Activated CD4-positive, alpha-beta T cell treated with anti-CD3 and anti-CD28 coated beads, Interleukin-2, amount 10 ng/mL, durations not matched to agents 24 days and 14 days (primary cell): ENCODE measurements at regions not wholly inside any gene's neighbourhood (a gene's known extent, or its start where the extent isn't known, plus 50 kb on each side); places are given as distances from the start of the nearest gene placed in this dataset.

Experiments
- DNase-seq: peaks from one replicate; pipeline ENCODE4 v3.0.0; 2022
- H3K27ac Mint-ChIP-seq: one replicate; pipeline ENCODE4 v1.8.0; 2022; ENCODE audit warnings: mild to moderate bottlenecking, mixed read lengths
- H3K27me3 Mint-ChIP-seq: one replicate; pipeline ENCODE4 v1.8.0; 2022; ENCODE audit warnings: mixed read lengths
- H3K36me3 Mint-ChIP-seq: one replicate; pipeline ENCODE4 v1.8.0; 2022; ENCODE audit warnings: low read depth, mild to moderate bottlenecking, mixed read lengths
- H3K4me1 Mint-ChIP-seq: one replicate; pipeline ENCODE4 v1.8.0; 2021; ENCODE audit warnings: mixed read lengths
- H3K4me3 Mint-ChIP-seq: one replicate; pipeline ENCODE4 v1.8.0; 2022; ENCODE audit warnings: mild to moderate bottlenecking, moderate library complexity, mixed read lengths
- H3K9me3 Mint-ChIP-seq: one replicate; pipeline ENCODE4 v1.8.0; 2021; ENCODE audit warnings: mixed read lengths
- intact Hi-C: fragments of 100-400 bp; cut with micrococcal nuclease; formaldehyde crosslinking; loops from one replicate; pipeline ENCODE4 v1.15.1; 2023

GRCh38 chr12:23186950-23187349 is 562.0 kb downstream of the ETNK1 start:
- intact Hi-C loops: no loop called here
- Mint-ChIP-seq H3K27me3 (no peaks in the 10 kb centered on the region), H3K4me3 (no peak overlapping the region), H3K4me1 (no peaks in the 10 kb centered on the region), H3K9me3 (no peaks in the 10 kb centered on the region), H3K27ac (no peak overlapping the region), H3K36me3 (no peaks in the 10 kb centered on the region)
- no peak for DNase-seq

GRCh38 chr12:23193552-23193951 is 568.6 kb downstream of the ETNK1 start:
- no peak for DNase-seq
- H3K36me3 Mint-ChIP-seq: no peaks in the 10 kb centered on the region
- H3K4me3 Mint-ChIP-seq: no peak overlapping the region
- H3K27ac Mint-ChIP-seq: no peak overlapping the region
- H3K4me1 Mint-ChIP-seq: no peaks in the 10 kb centered on the region
- no peaks in the 10 kb centered on the region for H3K9me3 Mint-ChIP-seq
- H3K27me3 Mint-ChIP-seq: no peaks in the 10 kb centered on the region
- intact Hi-C loops: no loop called here

- H3K4me1 Mint-ChIP-seq: no peaks in the 10 kb centered on the region
These were observed 572.3 kb downstream of the ETNK1 start for GRCh38 chr12:23197266-23197665.

GRCh38 chr12:23202728-23203127 is 577.8 kb downstream of the ETNK1 start:
- H3K4me3 Mint-ChIP-seq: no peak overlapping the region
- no peak for DNase-seq
- H3K36me3 Mint-ChIP-seq: no peaks in the 10 kb centered on the region
- no peak overlapping the region for H3K27ac Mint-ChIP-seq
- intact Hi-C loops: no loop called here
- H3K4me1 Mint-ChIP-seq: no peaks in the 10 kb centered on the region
- H3K27me3 Mint-ChIP-seq: no peaks in the 10 kb centered on the region
- no peaks in the 10 kb centered on the region for H3K9me3 Mint-ChIP-seq

More at GRCh38 chr12:23197266-23197665, 572.3 kb downstream of the ETNK1 start:
- intact Hi-C loops: no loop called here
- H3K36me3 Mint-ChIP-seq: no peaks in the 10 kb centered on the region
- H3K4me3 Mint-ChIP-seq: no peak overlapping the region
- no peak overlapping the region for H3K27ac Mint-ChIP-seq
- no peaks in the 10 kb centered on the region for H3K27me3 Mint-ChIP-seq
- no peaks in the 10 kb centered on the region for H3K9me3 Mint-ChIP-seq
- no peak for DNase-seq

- Mint-ChIP-seq H3K9me3 (no peaks in the 10 kb centered on the region), H3K27me3 (no peaks in the 10 kb centered on the region), H3K4me3 (no peak overlapping the region), H3K4me1 (no peaks in the 10 kb centered on the region), H3K36me3 (no peaks in the 10 kb centered on the region), H3K27ac (no peak overlapping the region)
- peak; percentile 65 for DNase-seq
- intact Hi-C loops: loop anchor here (2.0 kb wide), 1 partner anchor 1574 kb away; no protein-coding TSS in a partner anchor
These were observed 580.2 kb downstream of the ETNK1 start for GRCh38 chr12:23204933-23205778.

- Mint-ChIP-seq H3K27ac (no peak overlapping the region), H3K9me3 (peaks cover under 1% of the 10 kb centered on the region), H3K27me3 (no peaks in the 10 kb centered on the region), H3K4me3 (no peak overlapping the region), H3K36me3 (no peaks in the 10 kb centered on the region), H3K4me1 (no peaks in the 10 kb centered on the region)
- intact Hi-C loops: no loop called here
- DNase-seq: no peak
These were observed 584.8 kb downstream of the ETNK1 start for GRCh38 chr12:23209793-23210192.

GRCh38 chr12:23210573-23210972 is 585.6 kb downstream of the ETNK1 start:
- Mint-ChIP-seq H3K9me3 (peaks cover 7% of the 10 kb centered on the region), H3K4me1 (no peaks in the 10 kb centered on the region), H3K27ac (no peak overlapping the region), H3K36me3 (no peaks in the 10 kb centered on the region), H3K27me3 (no peaks in the 10 kb centered on the region), H3K4me3 (no peak overlapping the region)
- intact Hi-C loops: no loop called here
- DNase-seq: no peak

GRCh38 chr12:23211384-23212320 is 586.7 kb downstream of the ETNK1 start:
- Mint-ChIP-seq H3K9me3 (peaks cover 7% of the 10 kb centered on the region), H3K4me1 (no peaks in the 10 kb centered on the region), H3K27ac (no peak overlapping the region), H3K36me3 (no peaks in the 10 kb centered on the region), H3K4me3 (no peak overlapping the region), H3K27me3 (no peaks in the 10 kb centered on the region)
- intact Hi-C loops: no loop called here
- DNase-seq: no peak

- Mint-ChIP-seq H3K27me3 (no peaks in the 10 kb centered on the region), H3K27ac (no peak overlapping the region), H3K9me3 (peaks cover 7% of the 10 kb centered on the region), H3K4me3 (no peak overlapping the region), H3K36me3 (no peaks in the 10 kb centered on the region), H3K4me1 (no peaks in the 10 kb centered on the region)
- DNase-seq: no peak
- intact Hi-C loops: no loop called here
These were observed 592.2 kb downstream of the ETNK1 start for GRCh38 chr12:23217158-23217557.

- H3K36me3 Mint-ChIP-seq: no peaks in the 10 kb centered on the region
- H3K4me3 Mint-ChIP-seq: no peak overlapping the region
- H3K27me3 Mint-ChIP-seq: no peaks in the 10 kb centered on the region
- H3K27ac Mint-ChIP-seq: no peak overlapping the region
- peaks cover 7% of the 10 kb centered on the region for H3K9me3 Mint-ChIP-seq
- intact Hi-C loops: no loop called here
- no peak for DNase-seq
- no peaks in the 10 kb centered on the region for H3K4me1 Mint-ChIP-seq
These were observed 592.7 kb downstream of the ETNK1 start for GRCh38 chr12:23217667-23218066.

- no peaks in the 10 kb centered on the region for H3K36me3 Mint-ChIP-seq
- no peaks in the 10 kb centered on the region for H3K9me3 Mint-ChIP-seq
- no peak for DNase-seq
- H3K27me3 Mint-ChIP-seq: no peaks in the 10 kb centered on the region
- no peak overlapping the region for H3K27ac Mint-ChIP-seq
- no peak overlapping the region for H3K4me3 Mint-ChIP-seq
- intact Hi-C loops: no loop called here
- no peaks in the 10 kb centered on the region for H3K4me1 Mint-ChIP-seq
These were observed 596.1 kb downstream of the ETNK1 start for GRCh38 chr12:23221066-23221465.

GRCh38 chr12:23221926-23222325 is 597.0 kb downstream of the ETNK1 start:
- Mint-ChIP-seq H3K36me3 (no peaks in the 10 kb centered on the region), H3K27me3 (no peaks in the 10 kb centered on the region), H3K9me3 (no peaks in the 10 kb centered on the region), H3K4me1 (no peaks in the 10 kb centered on the region), H3K4me3 (no peak overlapping the region), H3K27ac (no peak overlapping the region)
- intact Hi-C loops: no loop called here
- no peak for DNase-seq

GRCh38 chr12:23222801-23223200 is 597.8 kb downstream of the ETNK1 start:
- H3K4me3 Mint-ChIP-seq: no peak overlapping the region
- intact Hi-C loops: no loop called here
- no peak for DNase-seq
- no peak overlapping the region for H3K27ac Mint-ChIP-seq
- no peaks in the 10 kb centered on the region for H3K36me3 Mint-ChIP-seq
- no peaks in the 10 kb centered on the region for H3K4me1 Mint-ChIP-seq
- no peaks in the 10 kb centered on the region for H3K27me3 Mint-ChIP-seq
- no peaks in the 10 kb centered on the region for H3K9me3 Mint-ChIP-seq

GRCh38 chr12:23228101-23228500 is 603.1 kb downstream of the ETNK1 start:
- intact Hi-C loops: no loop called here
- no peak for DNase-seq
- Mint-ChIP-seq H3K4me3 (no peak overlapping the region), H3K4me1 (no peaks in the 10 kb centered on the region), H3K27ac (no peak overlapping the region), H3K36me3 (no peaks in the 10 kb centered on the region), H3K9me3 (no peaks in the 10 kb centered on the region), H3K27me3 (no peaks in the 10 kb centered on the region)
